Pancreas (tissue), 10 donors: ENCODE measurements at regions not wholly inside any gene's neighbourhood (a gene's known extent, or its start where the extent isn't known, plus 50 kb on each side); places are given as distances from the start of the nearest gene placed in this dataset.

Source experiments
- ATAC-seq, 4 donors: fragments of 200-7000 bp; cut with Tn5 transposase; one replicate each; pipeline versions ENCODE4 v1.8.0 to v1.9.1; 2020; ENCODE audit warnings: mild to moderate bottlenecking in 4 of 4, moderate library complexity in 4 of 4
- DNase-seq, 6 donors: peaks; one replicate each; pipeline ENCODE4 v3.0.0-alpha.2; 2020
- FAIRE-seq: peaks from 2 replicates; lab custom pipeline; 2012; peaks lifted over from hg19 to GRCh38; lab: Jason Lieb, UNC
- H3K27ac ChIP-seq, 4 donors: fragments of 200-600 bp; sonication (generic); 1 replicate in 3 of 4; 2 replicates in 1 of 4; pipeline versions ENCODE4 v1.5.0 to v1.8.0; 2020
- H3K27me3 ChIP-seq, 4 donors: fragments of 200-600 bp; one replicate each; pipeline ENCODE4 v1.8.0; 2021
- H3K36me3 ChIP-seq, 3 donors: fragments of 200-600 bp; sonication (generic) in 1 of 3; one replicate each; pipeline versions ENCODE4 v1.5.0 to v1.8.0; 2020 to 2021
- H3K4me1 ChIP-seq, 3 donors: fragments of 200-600 bp; one replicate each; pipeline ENCODE4 v1.8.0; 2021
- H3K4me3 ChIP-seq, 4 donors: fragments of 200-600 bp; sonication (generic) in 2 of 4; one replicate each; pipeline versions ENCODE4 v1.5.0 to v1.8.0; 2020 to 2021
- H3K9me3 ChIP-seq, 4 donors: fragments of 200-600 bp; one replicate each; pipeline ENCODE4 v1.8.0; 2021
- CTCF ChIP-seq, 4 donors: fragments of 200-600 bp; sonication (generic) in 3 of 4; IDR thresholded peaks; one replicate each; pipeline versions ENCODE4 v1.5.0 to v1.8.0; 2021; ENCODE audit warnings: antibody characterized with exemption in 4 of 4
- WGBS, 2 donors: extraction: QIAGEN DNeasy Blood & Tissue Kit; methylation state at CpG; one replicate each; pipeline ENCODE4 v1.1.7; 2013; 5-methylcytosine and 5-hydroxymethylcytosine counted together
- intact Hi-C, 3 donors: fragments of 100-400 bp; cut with DNase I; formaldehyde crosslinking; loops; one replicate each; pipeline versions ENCODE4 v1.11.1 to v1.14.2; 2022
- donor health status: healthy with polysubstance abuse.
- donor health status: DM: no; HTN: no; CAD: no; lungs with moderate emphysema.
- donor health status: DM: no; HTN: no; CAD: no.
- donor health status: control.
- donor health status: control.
- donor health status: Bipolar disorder and iron deficiency.
- donor health status: DM: yes; HTN: yes; CAD: no.
- donor health status: DM: no; HTN: no; CAD: no.
- donor health status: DM: no; HTN: no; CAD: no.
- donor health status: DM: yes; HTN: yes; CAD: no.

DNA sequence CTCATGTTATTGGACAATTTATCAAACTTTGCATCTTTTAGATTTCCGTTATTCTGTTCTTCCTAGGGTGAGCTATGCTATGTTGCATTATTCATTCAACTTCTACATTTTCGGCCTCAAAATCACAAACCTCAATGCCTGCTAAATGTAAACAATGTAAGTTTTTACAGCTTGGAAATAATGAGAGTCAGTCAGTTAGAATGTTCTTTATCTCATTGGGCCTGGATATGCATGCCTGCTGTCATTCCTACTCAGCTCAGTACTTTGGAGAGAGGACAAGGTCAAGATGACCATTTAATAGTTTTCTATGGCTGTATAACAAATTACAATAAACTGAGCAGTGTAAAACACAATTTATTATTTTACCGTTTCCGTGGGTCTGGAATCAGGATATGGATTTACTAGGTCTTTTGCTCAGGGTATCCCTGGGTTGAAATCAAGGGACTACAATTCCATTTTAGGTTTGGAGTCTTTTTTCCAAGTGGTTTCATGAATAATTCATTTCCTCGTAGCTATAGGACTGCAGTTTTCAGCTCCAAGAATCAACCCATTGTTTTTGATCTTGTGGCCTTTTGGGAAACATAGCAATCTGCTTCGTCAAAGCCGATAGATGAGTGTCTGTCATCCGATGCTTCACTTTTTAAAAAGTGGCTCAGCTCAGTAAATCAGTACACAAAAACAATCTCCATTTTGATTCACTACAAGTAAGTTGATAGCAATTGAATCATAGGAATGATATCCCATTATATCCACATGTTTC lies 1143.2 kb upstream of the CDH6 start:
- Histone ChIP-seq H3K27ac (no peak overlapping the region), H3K4me3 (no peak overlapping the region), H3K4me1 (no peaks in the 10 kb centered on the region), H3K9me3 (no peaks in the 10 kb centered on the region), H3K36me3 (no peaks in the 10 kb centered on the region), H3K27me3 (no peaks in the 10 kb centered on the region)
- no peak for FAIRE-seq
- DNase-seq, result no peak
- intact Hi-C loops, result no loop called here
- 59 to 70% methylated on average over 8 of the region's 8 CpGs for WGBS, 2 donors
- no peak for TF ChIP-seq CTCF (IDR thresholded peaks at IDR 0.05)
- no peak for ATAC-seq

- no peaks in the 10 kb centered on the region for H3K9me3 ChIP-seq
- no peak for ATAC-seq
- no peaks in the 10 kb centered on the region for H3K36me3 ChIP-seq
- no peaks in the 10 kb centered on the region for H3K27me3 ChIP-seq
- WGBS, 2 donors, result 70 to 81% methylated on average over 10 of the region's 10 CpGs
- no peak for TF ChIP-seq CTCF (IDR thresholded peaks at IDR 0.05)
- no peaks in the 10 kb centered on the region for H3K4me1 ChIP-seq
- no peak overlapping the region for H3K27ac ChIP-seq
- intact Hi-C loops, result no loop called here
- peak in 1 of 6 donors; percentile 37 for DNase-seq
- no peak overlapping the region for H3K4me3 ChIP-seq
- FAIRE-seq, result no peak
These were observed 1150.8 kb upstream of the CDH6 start for GRCh38 chr5:30042677-30043076.

DNA sequence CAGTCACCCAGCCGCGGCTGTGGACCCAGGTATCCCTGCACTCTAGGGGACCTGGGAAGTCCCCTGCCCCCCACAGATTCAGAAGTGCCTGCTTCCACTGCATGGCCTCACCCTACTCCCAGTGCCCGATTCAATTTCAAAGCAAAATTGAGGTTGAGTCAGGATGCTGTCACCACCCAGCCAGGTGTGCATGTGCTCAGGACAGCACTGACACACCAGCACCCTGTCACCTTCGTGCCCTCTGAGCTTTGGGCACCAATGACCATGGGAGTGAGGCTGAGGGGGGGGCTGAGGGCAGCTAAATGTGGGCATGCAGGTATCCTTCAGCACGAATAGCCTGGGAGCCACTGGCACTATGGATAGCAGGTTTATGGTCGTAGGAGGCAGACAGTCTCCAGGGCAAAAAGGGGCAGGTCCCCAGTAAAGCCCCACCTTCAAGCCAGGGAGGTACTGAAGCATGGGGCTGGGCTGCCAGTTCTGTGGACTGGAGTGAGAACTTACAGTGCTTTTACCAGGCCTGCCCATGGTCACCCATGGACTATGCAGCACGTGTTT lies 1151.6 kb upstream of the CDH6 start:
- TF ChIP-seq CTCF (IDR thresholded peaks at IDR 0.05), result no peak
- no peaks in the 10 kb centered on the region for H3K9me3 ChIP-seq
- peak in 1 of 6 donors; percentile 33 for DNase-seq
- no peak for ATAC-seq
- intact Hi-C loops, result no loop called here
- no peaks in the 10 kb centered on the region for H3K27me3 ChIP-seq
- WGBS, 2 donors, result 50 to 70% methylated on average over 7 of the region's 7 CpGs
- no peak overlapping the region for H3K4me3 ChIP-seq
- no peak for FAIRE-seq
- no peaks in the 10 kb centered on the region for H3K36me3 ChIP-seq
- H3K27ac ChIP-seq, result no peak overlapping the region
- no peaks in the 10 kb centered on the region for H3K4me1 ChIP-seq

DNA sequence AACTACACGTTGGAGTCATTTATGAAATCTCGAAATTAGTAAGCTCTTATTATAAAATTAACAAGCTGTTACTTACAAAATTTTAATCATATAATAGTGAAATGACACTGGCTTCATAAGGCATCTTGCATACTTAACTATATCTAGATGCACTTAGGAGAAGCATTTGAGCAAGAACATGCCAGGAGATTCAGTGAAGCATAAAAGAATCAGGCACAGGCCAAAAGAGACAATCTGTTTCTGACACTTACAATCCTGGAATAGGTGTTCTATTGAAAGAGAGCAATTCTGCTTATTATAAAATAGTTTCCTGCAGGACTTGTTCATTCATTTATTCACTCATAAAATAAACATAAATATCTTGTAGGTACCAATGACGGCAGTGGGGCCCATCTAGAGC lies 1152.2 kb upstream of the CDH6 start:
- ATAC-seq (no peak), DNase-seq (no peak), FAIRE-seq (no peak)
- 62 to 78% methylated on average over 3 of the region's 3 CpGs for WGBS, 2 donors
- Histone ChIP-seq H3K4me1 (no peaks in the 10 kb centered on the region), H3K27ac (no peak overlapping the region), H3K27me3 (no peaks in the 10 kb centered on the region), H3K9me3 (no peaks in the 10 kb centered on the region), H3K36me3 (no peaks in the 10 kb centered on the region), H3K4me3 (no peak overlapping the region)
- no peak for TF ChIP-seq CTCF (IDR thresholded peaks at IDR 0.05)
- intact Hi-C loops, result no loop called here

- H3K4me1 ChIP-seq, result no peaks in the 10 kb centered on the region
- no peaks in the 10 kb centered on the region for H3K36me3 ChIP-seq
- no peak overlapping the region for H3K27ac ChIP-seq
- H3K27me3 ChIP-seq, result no peaks in the 10 kb centered on the region
- no peak overlapping the region for H3K4me3 ChIP-seq
- FAIRE-seq, result no peak
- DNase-seq, result no peak
- ATAC-seq, result peak in 2 of 4 donors; percentile 25 to 61
- no peaks in the 10 kb centered on the region for H3K9me3 ChIP-seq
- intact Hi-C loops, result no loop called here
- WGBS, 2 donors, result 21% methylated on average over 6 of the region's 6 CpGs
- TF ChIP-seq CTCF (IDR thresholded peaks at IDR 0.05), result peak in 1 of 4 donors; percentile 18
These were observed 1152.9 kb upstream of the CDH6 start for GRCh38 chr5:30040488-30041118.
